Uterus (tissue), 2 donors: ENCODE measurements at regions not wholly inside any gene's neighbourhood (a gene's known extent, or its start where the extent isn't known, plus 50 kb on each side); places are given as distances from the start of the nearest gene placed in this dataset.

Experiments used
- POLR2A ChIP-seq, 2 donors: fragments of 450-650 bp; IDR thresholded peaks; one replicate each; pipeline ENCODE4 v1.6.1; 2016; ENCODE audit warnings: antibody characterized with exemption in 2 of 2, mild to moderate bottlenecking in 1 of 2, moderate library complexity in 1 of 2
- TF ChIP-seq, protein P1 (sequence below), 4 experiments: fragments of 200-600 bp in 2 of 4; fragments of 450-650 bp in 2 of 4; sonication (generic) in 2 of 4; IDR thresholded peaks; one replicate each; pipeline ENCODE4 v1.5.1; 2016 to 2019; ENCODE audit warnings: antibody characterized with exemption in 4 of 4, mild to moderate bottlenecking in 2 of 4, moderate library complexity in 1 of 4

DNA sequence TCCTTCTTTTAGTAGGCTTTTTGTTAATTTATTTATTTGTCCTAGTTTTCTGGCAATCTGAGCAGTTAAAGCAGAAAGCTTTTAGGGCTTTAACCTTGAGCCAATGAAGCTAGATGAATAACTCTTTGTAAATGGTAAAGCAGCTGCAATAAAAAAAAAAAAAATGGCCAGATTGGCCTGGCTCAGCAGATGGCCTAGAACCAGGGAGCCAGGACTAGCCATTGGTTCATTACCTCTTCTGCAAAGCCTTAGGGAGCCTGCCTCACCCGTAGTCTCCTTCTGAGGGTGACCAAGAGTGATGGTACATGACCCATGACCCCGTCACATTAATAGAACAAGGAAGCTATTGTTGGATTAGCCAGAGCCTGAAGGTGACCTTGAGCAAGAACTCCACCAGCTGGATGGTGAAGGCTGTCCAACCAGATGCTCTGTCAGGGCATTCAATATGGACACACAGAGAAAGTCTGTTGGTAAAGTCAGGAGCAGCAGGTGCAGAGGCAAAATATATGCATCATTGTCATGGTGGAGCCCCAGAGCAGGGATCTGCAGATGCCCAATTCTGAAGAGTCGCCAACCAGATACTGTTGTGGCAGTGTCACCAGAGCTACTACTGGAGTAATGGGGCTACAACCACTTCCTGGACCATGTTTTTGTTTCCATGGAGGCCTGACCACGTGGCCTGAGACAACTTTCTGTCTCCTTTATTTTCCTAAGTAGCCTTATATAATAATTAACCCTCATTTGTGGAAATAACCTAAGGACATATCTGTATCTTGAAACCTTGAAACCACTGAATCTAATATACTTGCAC is 100.7 kb downstream of the MTX3 start:
- TF ChIP-seq, protein P1, sequence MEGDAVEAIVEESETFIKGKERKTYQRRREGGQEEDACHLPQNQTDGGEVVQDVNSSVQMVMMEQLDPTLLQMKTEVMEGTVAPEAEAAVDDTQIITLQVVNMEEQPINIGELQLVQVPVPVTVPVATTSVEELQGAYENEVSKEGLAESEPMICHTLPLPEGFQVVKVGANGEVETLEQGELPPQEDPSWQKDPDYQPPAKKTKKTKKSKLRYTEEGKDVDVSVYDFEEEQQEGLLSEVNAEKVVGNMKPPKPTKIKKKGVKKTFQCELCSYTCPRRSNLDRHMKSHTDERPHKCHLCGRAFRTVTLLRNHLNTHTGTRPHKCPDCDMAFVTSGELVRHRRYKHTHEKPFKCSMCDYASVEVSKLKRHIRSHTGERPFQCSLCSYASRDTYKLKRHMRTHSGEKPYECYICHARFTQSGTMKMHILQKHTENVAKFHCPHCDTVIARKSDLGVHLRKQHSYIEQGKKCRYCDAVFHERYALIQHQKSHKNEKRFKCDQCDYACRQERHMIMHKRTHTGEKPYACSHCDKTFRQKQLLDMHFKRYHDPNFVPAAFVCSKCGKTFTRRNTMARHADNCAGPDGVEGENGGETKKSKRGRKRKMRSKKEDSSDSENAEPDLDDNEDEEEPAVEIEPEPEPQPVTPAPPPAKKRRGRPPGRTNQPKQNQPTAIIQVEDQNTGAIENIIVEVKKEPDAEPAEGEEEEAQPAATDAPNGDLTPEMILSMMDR (IDR thresholded peaks at IDR 0.05), result no peak
- TF ChIP-seq POLR2A (IDR thresholded peaks at IDR 0.05), result no peak
